Neural cell (in vitro differentiated cells): ENCODE measurements at regions not wholly inside any gene's neighbourhood (a gene's known extent, or its start where the extent isn't known, plus 50 kb on each side); places are given as distances from the start of the nearest gene placed in this dataset.

Experiments
- H2AFZ ChIP-seq: fragments of 200-600, 300-800 bp; sonication (generic), shearing (Covaris generic); 2 replicates; pipeline ENCODE4 v1.6.0; 2014; ENCODE audit warnings: low read depth, mild to moderate bottlenecking, antibody characterized with exemption, low read length, moderate library complexity
- H3F3A ChIP-seq: fragments of 200-600 bp; shearing (Covaris generic); 2 replicates; pipeline ENCODE4 v1.6.1; 2016; ENCODE audit warnings: mild to moderate bottlenecking, moderate library complexity, mixed read lengths, antibody characterized with exemption, low read length; ENCODE audit not compliant: insufficient read depth, poor library complexity, severe bottlenecking
- H3K27ac ChIP-seq: fragments of 200-600, 300-800 bp; sonication (generic), shearing (Covaris generic); 2 replicates; pipeline ENCODE4 v1.5.1; 2014; ENCODE audit warnings: mild to moderate bottlenecking, low read length, moderate library complexity
- H3K27me3 ChIP-seq: fragments of 300-800, 200-600 bp; sonication (generic), shearing (Covaris generic); 2 replicates; pipeline ENCODE4 v1.6.0; 2014; ENCODE audit warnings: mild to moderate bottlenecking, low read depth, low read length, moderate library complexity; ENCODE audit not compliant: insufficient read depth
- H3K36me3 ChIP-seq: fragments of 300-800, 200-600 bp; sonication (generic), shearing (Covaris generic); 2 replicates; pipeline ENCODE4 v1.5.1; 2014; ENCODE audit warnings: mild to moderate bottlenecking, antibody characterized with exemption, low read length, moderate library complexity; ENCODE audit not compliant: insufficient read depth
- H3K4me2 ChIP-seq: fragments of 300-800, 200-600 bp; sonication (generic), shearing (Covaris generic); 2 replicates; pipeline ENCODE4 v1.6.0; 2014; ENCODE audit warnings: mild to moderate bottlenecking, low read length
- H3K4me3 ChIP-seq: fragments of 300-800, 200-600 bp; sonication (generic), shearing (Covaris generic); 2 replicates; pipeline ENCODE4 v1.5.1; 2014; ENCODE audit warnings: mild to moderate bottlenecking, low read length, moderate library complexity
- H3K79me2 ChIP-seq: fragments of 200-600 bp; shearing (Covaris generic); replicated peaks from 2 replicates; pipeline ENCODE4 v1.6.0; 2014; ENCODE audit warnings: mild to moderate bottlenecking, low read length, moderate library complexity; ENCODE audit not compliant: insufficient read depth
- H3K9ac ChIP-seq: fragments of 300-800, 200-600 bp; sonication (generic), shearing (Covaris generic); 2 replicates; pipeline ENCODE4 v1.6.1; 2016; ENCODE audit warnings: mild to moderate bottlenecking, low read length, mixed read lengths
- H3K9me2 ChIP-seq: fragments of 200-600 bp; shearing (Covaris generic); 2 replicates; pipeline ENCODE4 v1.6.1; 2016; ENCODE audit warnings: mild to moderate bottlenecking, low read length, mixed read lengths; ENCODE audit not compliant: insufficient read depth
- H3K9me3 ChIP-seq: fragments of 200-600, 300-800 bp; sonication (generic), shearing (Covaris generic); 2 replicates; pipeline ENCODE4 v1.6.1; 2016; ENCODE audit warnings: mild to moderate bottlenecking, mixed run types, low read length, moderate library complexity, mixed read lengths
- H4K20me1 ChIP-seq: fragments of 200-600 bp; shearing (Covaris generic); 2 replicates; pipeline ENCODE4 v1.6.1; 2016; ENCODE audit warnings: mild to moderate bottlenecking, mixed run types; ENCODE audit not compliant: insufficient read depth
- CTCF ChIP-seq: fragments of 450-650 bp; IDR thresholded peaks from 2 replicates; pipeline ENCODE4 v1.5.1; 2014; ENCODE audit warnings: antibody characterized with exemption, mild to moderate bottlenecking, moderate library complexity; ENCODE audit not compliant: poor library complexity, severe bottlenecking
- EP300 ChIP-seq: fragments of 450-650 bp; conservative IDR thresholded peaks from 2 replicates; pipeline ENCODE4 v1.6.1; 2014; ENCODE audit warnings: antibody characterized with exemption, mild to moderate bottlenecking, moderate library complexity; ENCODE audit not compliant: poor library complexity, severe bottlenecking
- EZH2 ChIP-seq: fragments of 200-600, 300-800 bp; shearing (Covaris generic), sonication (generic); IDR thresholded peaks from 2 replicates; pipeline ENCODE4 v1.6.1; 2014; ENCODE audit warnings: antibody characterized with exemption, low read length, borderline replicate concordance, mild to moderate bottlenecking; ENCODE audit not compliant: insufficient read depth, poor library complexity, severe bottlenecking
- MXI1 ChIP-seq: fragments of 450-650 bp; conservative IDR thresholded peaks from 2 replicates; pipeline ENCODE4 v1.6.1; 2014; ENCODE audit warnings: antibody characterized with exemption, mild to moderate bottlenecking; ENCODE audit not compliant: poor library complexity, severe bottlenecking
- POLR2AphosphoS5 ChIP-seq: IDR thresholded peaks from 2 replicates; pipeline ENCODE4 v1.6.1; 2012
- RAD21 ChIP-seq: fragments of 450-650 bp; conservative IDR thresholded peaks from 2 replicates; pipeline ENCODE4 v1.6.1; 2014; ENCODE audit warnings: antibody characterized with exemption, mild to moderate bottlenecking, moderate library complexity
- REST ChIP-seq: IDR thresholded peaks from 2 replicates; pipeline ENCODE4 v1.6.1; 2012; ENCODE audit warnings: borderline replicate concordance
- SMC3 ChIP-seq: fragments of 450-650 bp; conservative IDR thresholded peaks from 2 replicates; pipeline ENCODE4 v1.6.1; 2014; ENCODE audit warnings: antibody characterized with exemption, mild to moderate bottlenecking, moderate library complexity; ENCODE audit not compliant: poor library complexity
- TAF1 ChIP-seq: IDR thresholded peaks from 2 replicates; pipeline ENCODE4 v1.6.1; 2012; ENCODE audit warnings: low read depth

- Histone ChIP-seq H2AFZ (no peak overlapping the region), H3F3A (no peaks in the 10 kb centered on the region), H3K9ac (no peak overlapping the region), H4K20me1 (no peaks in the 10 kb centered on the region), H3K36me3 (no peaks in the 10 kb centered on the region), H3K27me3 (no peaks in the 10 kb centered on the region), H3K9me3 (no peaks in the 10 kb centered on the region), H3K79me2 (no peaks in the 10 kb centered on the region), H3K4me3 (no peak overlapping the region), H3K27ac (no peak overlapping the region), H3K4me2 (no peak overlapping the region), H3K9me2 (no peaks in the 10 kb centered on the region)
- TF ChIP-seq POLR2AphosphoS5 (no peak), EP300 (no peak), RAD21 (no peak), CTCF (no peak), EZH2 (no peak), MXI1 (no peak), REST (no peak), TAF1 (no peak)
Observed at GRCh38 chr7:36070230-36070629, 82.8 kb upstream of the EEPD1 start.

- Histone ChIP-seq H3K9me2 (no peaks in the 10 kb centered on the region), H3K4me3 (no peak overlapping the region), H3K27me3 (no peaks in the 10 kb centered on the region), H3K9ac (no peak overlapping the region), H2AFZ (no peak overlapping the region), H3K9me3 (no peaks in the 10 kb centered on the region), H3K4me2 (no peak overlapping the region), H3K79me2 (no peaks in the 10 kb centered on the region), H3K36me3 (no peaks in the 10 kb centered on the region), H4K20me1 (no peaks in the 10 kb centered on the region), H3K27ac (no peak overlapping the region), H3F3A (no peaks in the 10 kb centered on the region)
- TF ChIP-seq MXI1 (no peak), EP300 (no peak), SMC3 (no peak), RAD21 (no peak), REST (no peak), TAF1 (no peak), EZH2 (no peak), POLR2AphosphoS5 (no peak), CTCF (no peak)
Observed at GRCh38 chr7:36071605-36072004, 81.4 kb upstream of the EEPD1 start.
